ENCODE measurements at regions not wholly inside any gene's neighbourhood (a gene's known extent, or its start where the extent isn't known, plus 50 kb on each side); places are given as distances from the start of the nearest gene placed in this dataset.

DNA sequence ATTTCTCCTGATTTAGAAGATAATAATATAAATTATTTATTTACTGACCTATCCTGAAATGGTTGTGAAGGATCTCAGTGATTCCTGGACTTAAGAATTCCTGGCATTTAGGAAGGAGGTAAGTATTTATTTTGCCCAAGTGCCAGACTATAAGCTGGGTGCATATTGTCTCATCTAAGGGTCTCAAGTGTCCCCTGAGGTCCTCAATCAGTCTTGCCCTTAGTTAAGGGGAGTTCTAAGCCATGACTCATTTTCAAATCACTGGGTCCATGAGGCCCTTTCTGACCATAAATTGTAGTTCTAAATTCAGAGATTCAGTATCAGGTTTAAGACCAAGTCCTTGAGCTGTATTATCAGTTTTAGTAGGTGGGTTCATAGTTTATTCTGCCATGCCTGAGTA lies 251.6 kb upstream of the MEOX2 start:
- H3K9ac ChIP-seq (ENCODE audit: low read depth, low read length, poor library complexity, severe bottlenecking), result no peak overlapping the region
- no peaks in the 10 kb centered on the region for H4K20me1 ChIP-seq (ENCODE audit: insufficient read depth, low read length, poor library complexity, severe bottlenecking)
- no peaks in the 10 kb centered on the region for H3K4me1 ChIP-seq (ENCODE audit: insufficient read depth, low read length, poor library complexity, severe bottlenecking)
- TF ChIP-seq, protein P1, sequence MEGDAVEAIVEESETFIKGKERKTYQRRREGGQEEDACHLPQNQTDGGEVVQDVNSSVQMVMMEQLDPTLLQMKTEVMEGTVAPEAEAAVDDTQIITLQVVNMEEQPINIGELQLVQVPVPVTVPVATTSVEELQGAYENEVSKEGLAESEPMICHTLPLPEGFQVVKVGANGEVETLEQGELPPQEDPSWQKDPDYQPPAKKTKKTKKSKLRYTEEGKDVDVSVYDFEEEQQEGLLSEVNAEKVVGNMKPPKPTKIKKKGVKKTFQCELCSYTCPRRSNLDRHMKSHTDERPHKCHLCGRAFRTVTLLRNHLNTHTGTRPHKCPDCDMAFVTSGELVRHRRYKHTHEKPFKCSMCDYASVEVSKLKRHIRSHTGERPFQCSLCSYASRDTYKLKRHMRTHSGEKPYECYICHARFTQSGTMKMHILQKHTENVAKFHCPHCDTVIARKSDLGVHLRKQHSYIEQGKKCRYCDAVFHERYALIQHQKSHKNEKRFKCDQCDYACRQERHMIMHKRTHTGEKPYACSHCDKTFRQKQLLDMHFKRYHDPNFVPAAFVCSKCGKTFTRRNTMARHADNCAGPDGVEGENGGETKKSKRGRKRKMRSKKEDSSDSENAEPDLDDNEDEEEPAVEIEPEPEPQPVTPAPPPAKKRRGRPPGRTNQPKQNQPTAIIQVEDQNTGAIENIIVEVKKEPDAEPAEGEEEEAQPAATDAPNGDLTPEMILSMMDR (conservative IDR thresholded peaks at IDR 0.05; ENCODE audit: low read length), result no peak
- no peak for TF ChIP-seq EZH2phosphoT487 (IDR thresholded peaks at IDR 0.05; ENCODE audit: borderline replicate concordance)
- H3K9me2 ChIP-seq (replicated peaks; ENCODE audit: low read depth, low read length), result no peaks in the 10 kb centered on the region
- H3K4me2 ChIP-seq (ENCODE audit: low read depth, low read length, poor library complexity, severe bottlenecking), result no peak overlapping the region
- H3F3A ChIP-seq (ENCODE audit: low read depth), result no peaks in the 10 kb centered on the region
- no peak overlapping the region for H2AFZ ChIP-seq (ENCODE audit: low read length)
- H3K9me3 ChIP-seq (ENCODE audit: insufficient read depth, low read depth, low read length), result no peaks in the 10 kb centered on the region
- no peaks in the 10 kb centered on the region for H3K79me2 ChIP-seq (ENCODE audit: insufficient read depth, low read length)
- H3K36me3 ChIP-seq (ENCODE audit: insufficient read depth, low read length), result no peaks in the 10 kb centered on the region
- no peaks in the 10 kb centered on the region for H3K27me3 ChIP-seq (ENCODE audit: insufficient read depth, low read length, poor library complexity, severe bottlenecking)
- no peak overlapping the region for H3K4me3 ChIP-seq (ENCODE audit: low read length, poor library complexity, severe bottlenecking)

DNA sequence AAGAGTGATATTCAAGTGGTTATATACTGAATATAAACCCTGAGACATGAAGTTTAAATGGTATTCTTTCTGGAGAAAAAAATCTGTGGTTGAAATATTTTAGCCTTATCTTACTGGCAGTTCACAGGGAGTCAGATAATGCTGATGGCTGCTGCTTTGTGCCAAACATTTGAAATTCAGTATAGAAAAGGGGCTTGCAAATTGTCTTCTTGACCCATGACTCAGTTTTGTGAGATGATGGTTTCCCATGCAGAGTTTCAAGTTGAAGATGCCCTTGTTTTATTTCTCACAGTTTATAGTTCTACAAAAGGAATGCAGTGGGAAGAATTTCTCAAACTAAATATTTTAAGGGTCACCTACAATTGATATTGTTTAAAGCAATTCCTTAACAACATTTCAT lies 251.1 kb upstream of the MEOX2 start:
- Histone ChIP-seq H3K27me3 (ENCODE audit: insufficient read depth, low read length, poor library complexity, severe bottlenecking) (no peaks in the 10 kb centered on the region), H3F3A (ENCODE audit: low read depth) (no peaks in the 10 kb centered on the region), H3K36me3 (ENCODE audit: insufficient read depth, low read length) (no peaks in the 10 kb centered on the region), H3K4me2 (ENCODE audit: low read depth, low read length, poor library complexity, severe bottlenecking) (no peak overlapping the region), H3K9me3 (ENCODE audit: insufficient read depth, low read depth, low read length) (no peaks in the 10 kb centered on the region), H2AFZ (ENCODE audit: low read length) (no peak overlapping the region), H3K9ac (ENCODE audit: low read depth, low read length, poor library complexity, severe bottlenecking) (no peak overlapping the region), H3K4me1 (ENCODE audit: insufficient read depth, low read length, poor library complexity, severe bottlenecking) (no peaks in the 10 kb centered on the region), H3K9me2 (replicated peaks; ENCODE audit: low read depth, low read length) (no peaks in the 10 kb centered on the region), H3K79me2 (ENCODE audit: insufficient read depth, low read length) (no peaks in the 10 kb centered on the region), H4K20me1 (ENCODE audit: insufficient read depth, low read length, poor library complexity, severe bottlenecking) (no peaks in the 10 kb centered on the region), H3K4me3 (ENCODE audit: low read length, poor library complexity, severe bottlenecking) (no peak overlapping the region)
- no peak for TF ChIP-seq EZH2phosphoT487 (IDR thresholded peaks at IDR 0.05; ENCODE audit: borderline replicate concordance)
- TF ChIP-seq, protein P1 (conservative IDR thresholded peaks at IDR 0.05; ENCODE audit: low read length), result no peak

DNA sequence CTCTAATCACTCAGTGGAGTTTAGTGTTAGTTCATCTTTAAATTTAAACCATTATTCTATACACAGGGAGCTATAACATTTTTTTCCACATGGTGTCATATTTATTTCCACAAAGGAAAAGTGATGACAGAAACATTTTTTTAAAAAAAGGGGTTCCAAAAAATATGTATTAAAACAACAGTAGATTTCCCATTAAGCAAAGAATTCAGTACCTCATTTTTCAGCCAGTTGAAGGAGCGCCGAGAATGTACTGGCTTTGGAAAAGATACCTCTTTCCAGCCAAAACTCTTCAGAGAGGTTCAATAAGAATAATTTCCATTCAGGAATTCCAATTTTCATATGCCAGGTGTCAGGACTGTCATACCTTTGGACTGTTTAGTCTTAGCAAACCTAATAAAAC lies 250.5 kb upstream of the MEOX2 start:
- Histone ChIP-seq H3K4me1 (ENCODE audit: insufficient read depth, low read length, poor library complexity, severe bottlenecking) (no peaks in the 10 kb centered on the region), H3K79me2 (ENCODE audit: insufficient read depth, low read length) (no peaks in the 10 kb centered on the region), H3K4me3 (ENCODE audit: low read length, poor library complexity, severe bottlenecking) (no peak overlapping the region), H3K27me3 (ENCODE audit: insufficient read depth, low read length, poor library complexity, severe bottlenecking) (no peaks in the 10 kb centered on the region), H3K9me2 (replicated peaks; ENCODE audit: low read depth, low read length) (no peaks in the 10 kb centered on the region), H4K20me1 (ENCODE audit: insufficient read depth, low read length, poor library complexity, severe bottlenecking) (no peaks in the 10 kb centered on the region), H3K4me2 (ENCODE audit: low read depth, low read length, poor library complexity, severe bottlenecking) (no peak overlapping the region), H3K9ac (ENCODE audit: low read depth, low read length, poor library complexity, severe bottlenecking) (no peak overlapping the region), H2AFZ (ENCODE audit: low read length) (no peak overlapping the region; the same call in 1 of the 2 replicates), H3K9me3 (ENCODE audit: insufficient read depth, low read depth, low read length) (no peaks in the 10 kb centered on the region), H3K36me3 (ENCODE audit: insufficient read depth, low read length) (no peaks in the 10 kb centered on the region), H3F3A (ENCODE audit: low read depth) (no peaks in the 10 kb centered on the region)
- TF ChIP-seq EZH2phosphoT487 (IDR thresholded peaks at IDR 0.05; ENCODE audit: borderline replicate concordance), result no peak
- TF ChIP-seq, protein P1 (conservative IDR thresholded peaks at IDR 0.05; ENCODE audit: low read length), result no peak
